SHP77 (cell line): ENCODE measurements at regions not wholly inside any gene's neighbourhood (a gene's known extent, or its start where the extent isn't known, plus 50 kb on each side); places are given as distances from the start of the nearest gene placed in this dataset.

ENCODE experiments used
- DNase-seq, 2 experiments: peaks; one replicate each; lab custom pipeline; 2025; lab: John Stamatoyannopoulos, UW

- DNase-seq: no peak
Measured at GRCh38 chr22:22999523-22999922, 70.8 kb upstream of the GNAZ start.

- DNase-seq: no peak
Measured at GRCh38 chr22:23000657-23001347, 69.5 kb upstream of the GNAZ start.

- no peak for DNase-seq
Measured at GRCh38 chr22:23001463-23001862, 68.9 kb upstream of the GNAZ start.

GRCh38 chr22:23002612-23003180, 67.6 kb upstream of the GNAZ start:
- no peak for DNase-seq

GRCh38 chr22:23007823-23008222, 62.5 kb upstream of the GNAZ start:
- DNase-seq: no peak

GRCh38 chr22:23008896-23009295, 61.4 kb upstream of the GNAZ start:
- no peak for DNase-seq
